Kidney (tissue), 13 donors: ENCODE measurements at regions not wholly inside any gene's neighbourhood (a gene's known extent, or its start where the extent isn't known, plus 50 kb on each side); places are given as distances from the start of the nearest gene placed in this dataset.

ENCODE experiments used
- DNase-seq, 5 donors: peaks; one replicate each; pipeline ENCODE4 v3.0.0-alpha.2; 2013 to 2020
- FAIRE-seq: peaks from 2 replicates; lab custom pipeline; 2012; peaks lifted over from hg19 to GRCh38; lab: Jason Lieb, UNC
- H3K27ac ChIP-seq, 2 donors: one replicate each; pipeline ENCODE4 v1.7.0; 2013; ENCODE audit warnings: low read depth in 2 of 2, low read length in 2 of 2, inconsistent platforms in 1 of 2
- H3K27me3 ChIP-seq: one replicate; pipeline ENCODE4 v1.7.1; 2013; ENCODE audit warnings: low read length, inconsistent platforms; ENCODE audit not compliant: control insufficient read depth, insufficient read depth
- H3K36me3 ChIP-seq, 3 donors: one replicate each; pipeline versions ENCODE4 v1.7.0 to v1.7.1; 2013; ENCODE audit warnings: low read length in 3 of 3, control low read depth in 1 of 3, inconsistent platforms in 1 of 3; ENCODE audit not compliant: insufficient read depth in 3 of 3, control insufficient read depth in 2 of 3
- H3K4me1 ChIP-seq, 3 donors: one replicate each; pipeline versions ENCODE4 v1.7.0 to v1.7.1; 2013; ENCODE audit warnings: low read length in 3 of 3, inconsistent platforms in 1 of 3, low read depth in 1 of 3; ENCODE audit not compliant: control insufficient read depth in 2 of 3, insufficient read depth in 2 of 3
- H3K4me3 ChIP-seq, 3 donors: one replicate each; pipeline versions ENCODE4 v1.7.0 to v1.8.1; 2013; ENCODE audit warnings: low read length in 3 of 3, control low read depth in 1 of 3, inconsistent platforms in 1 of 3
- H3K9ac ChIP-seq, 3 donors: one replicate each; pipeline versions ENCODE4 v1.7.0 to v1.7.1; 2013; ENCODE audit warnings: low read length in 3 of 3, control low read depth in 1 of 3, inconsistent platforms in 1 of 3
- H3K9me3 ChIP-seq, 3 donors: one replicate each; pipeline versions ENCODE4 v1.7.0 to v1.7.1; 2013; ENCODE audit warnings: low read length in 3 of 3, control low read depth in 1 of 3, inconsistent platforms in 1 of 3; ENCODE audit not compliant: control insufficient read depth in 2 of 3, insufficient read depth in 1 of 3
- intact Hi-C: fragments of 100-400 bp; cut with DNase I; formaldehyde crosslinking; loops from one replicate; pipeline ENCODE4 v1.11.1; 2022
- TF ChIP-seq, protein P1 (sequence below): IDR thresholded peaks from 3 replicates; pipeline ENCODE4 v1.5.1; 2012; ENCODE audit warnings: mild to moderate bottlenecking, moderate library complexity, borderline replicate concordance; ENCODE audit not compliant: insufficient read depth; ENCODE audit errors: extremely low read depth
- donor health status: control.
- donor health status: control.
- donor health status: control.
- donor health status: control.
- donor health status: control.
- donor health status: DM: yes; HTN: yes; CAD: no.
- donor health status: Normal renal cell carcinoma (clear cell type).

DNA sequence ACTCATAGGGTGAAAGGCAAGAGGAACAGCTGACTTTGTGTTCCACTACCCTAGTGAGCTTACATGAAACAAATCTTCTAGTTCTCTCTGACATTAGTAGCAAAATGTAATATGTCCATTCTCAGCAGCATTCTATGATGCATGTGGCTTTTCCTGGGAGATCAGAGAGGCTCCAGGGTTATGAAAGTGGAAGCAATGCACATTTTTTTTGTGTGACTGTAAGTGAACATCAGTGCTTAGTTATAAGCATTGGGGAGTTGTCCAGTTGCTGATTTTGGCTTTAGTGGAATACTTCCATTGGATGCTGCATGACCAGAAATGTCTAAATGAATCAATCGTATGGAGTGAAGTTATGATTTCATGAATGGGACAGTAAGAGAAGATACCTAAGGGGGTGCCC lies 255.9 kb downstream of the FAT3 start:
- Histone ChIP-seq H3K9me3 (no peaks in the 10 kb centered on the region), H3K4me3 (no peak overlapping the region), H3K27me3 (no peaks in the 10 kb centered on the region), H3K9ac (no peak overlapping the region), H3K36me3 (no peaks in the 10 kb centered on the region), H3K27ac (no peak overlapping the region), H3K4me1 (no peaks in the 10 kb centered on the region)
- FAIRE-seq (no peak), DNase-seq (no peak)
- TF ChIP-seq, protein P1, sequence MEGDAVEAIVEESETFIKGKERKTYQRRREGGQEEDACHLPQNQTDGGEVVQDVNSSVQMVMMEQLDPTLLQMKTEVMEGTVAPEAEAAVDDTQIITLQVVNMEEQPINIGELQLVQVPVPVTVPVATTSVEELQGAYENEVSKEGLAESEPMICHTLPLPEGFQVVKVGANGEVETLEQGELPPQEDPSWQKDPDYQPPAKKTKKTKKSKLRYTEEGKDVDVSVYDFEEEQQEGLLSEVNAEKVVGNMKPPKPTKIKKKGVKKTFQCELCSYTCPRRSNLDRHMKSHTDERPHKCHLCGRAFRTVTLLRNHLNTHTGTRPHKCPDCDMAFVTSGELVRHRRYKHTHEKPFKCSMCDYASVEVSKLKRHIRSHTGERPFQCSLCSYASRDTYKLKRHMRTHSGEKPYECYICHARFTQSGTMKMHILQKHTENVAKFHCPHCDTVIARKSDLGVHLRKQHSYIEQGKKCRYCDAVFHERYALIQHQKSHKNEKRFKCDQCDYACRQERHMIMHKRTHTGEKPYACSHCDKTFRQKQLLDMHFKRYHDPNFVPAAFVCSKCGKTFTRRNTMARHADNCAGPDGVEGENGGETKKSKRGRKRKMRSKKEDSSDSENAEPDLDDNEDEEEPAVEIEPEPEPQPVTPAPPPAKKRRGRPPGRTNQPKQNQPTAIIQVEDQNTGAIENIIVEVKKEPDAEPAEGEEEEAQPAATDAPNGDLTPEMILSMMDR: no peak
- intact Hi-C loops: no loop called here

DNA sequence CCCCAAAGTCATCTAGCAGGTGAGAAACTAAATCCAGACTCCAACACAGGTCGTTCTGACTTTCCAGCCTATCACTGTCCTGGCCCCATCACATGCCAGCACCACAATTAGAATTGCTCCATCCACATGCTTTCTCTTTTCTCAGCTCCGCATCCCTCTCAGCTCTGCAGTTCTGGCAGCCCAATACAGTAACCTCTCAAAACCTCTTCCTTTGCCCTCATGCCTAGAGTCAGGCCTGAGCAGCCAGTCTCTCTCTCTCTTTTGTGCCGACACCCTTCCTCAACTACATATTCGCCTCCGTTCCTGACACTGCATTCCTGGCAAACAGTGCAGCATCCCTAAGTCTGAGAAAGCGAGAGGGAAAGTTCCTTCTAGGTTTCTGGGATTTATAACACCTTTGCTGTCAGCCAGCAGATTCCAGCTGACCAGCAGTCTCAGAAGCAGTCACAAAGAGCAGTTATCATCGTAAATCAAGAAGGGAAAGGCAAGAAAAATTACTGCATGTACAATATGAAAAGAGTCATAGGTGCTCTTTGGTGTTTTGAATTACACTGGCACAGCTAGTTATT lies 258.0 kb downstream of the FAT3 start:
- H3K9ac ChIP-seq: no peak overlapping the region
- H3K36me3 ChIP-seq: no peaks in the 10 kb centered on the region
- no peaks in the 10 kb centered on the region for H3K27me3 ChIP-seq
- H3K9me3 ChIP-seq: no peaks in the 10 kb centered on the region
- TF ChIP-seq, protein P1: no peak
- no peak for FAIRE-seq
- no peak overlapping the region for H3K27ac ChIP-seq
- H3K4me1 ChIP-seq: no peaks in the 10 kb centered on the region
- peak in 1 of 5 donors; percentile 15 for DNase-seq
- intact Hi-C loops: no loop called here
- no peak overlapping the region for H3K4me3 ChIP-seq

DNA sequence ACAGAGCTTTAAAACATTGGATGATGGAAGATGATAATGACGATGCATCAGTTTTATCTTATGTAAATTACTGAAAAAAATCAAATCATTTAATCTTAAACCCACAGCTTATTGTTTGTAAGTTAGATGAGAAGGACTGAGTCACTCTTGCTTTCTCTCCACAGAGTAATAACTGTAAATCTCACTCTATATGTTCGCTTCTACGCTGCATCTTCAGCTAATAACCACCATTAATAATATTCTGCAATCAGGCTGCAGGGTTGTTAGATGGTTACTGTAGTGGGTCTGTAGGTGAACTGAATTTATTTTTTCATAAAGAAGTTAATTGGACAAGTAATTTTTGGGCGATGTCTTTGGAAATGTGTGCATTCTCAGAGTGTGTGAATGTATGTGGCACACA lies 260.0 kb downstream of the FAT3 start:
- no peak overlapping the region for H3K27ac ChIP-seq
- DNase-seq (no peak), FAIRE-seq (no peak)
- H3K36me3 ChIP-seq: no peaks in the 10 kb centered on the region
- H3K27me3 ChIP-seq: no peaks in the 10 kb centered on the region
- intact Hi-C loops: no loop called here
- TF ChIP-seq, protein P1: no peak
- H3K9ac ChIP-seq: no peak overlapping the region
- no peaks in the 10 kb centered on the region for H3K9me3 ChIP-seq
- no peak overlapping the region for H3K4me3 ChIP-seq
- H3K4me1 ChIP-seq: no peaks in the 10 kb centered on the region
